ENCODE measurements at regions not wholly inside any gene's neighbourhood (a gene's known extent, or its start where the extent isn't known, plus 50 kb on each side); places are given as distances from the start of the nearest gene placed in this dataset.
A peak's percentile ranks its signal among the peaks of the same experiment; 100 is the strongest.
"Not testable (repeated sequence)": the region's sequence is repeated elsewhere in the genome, so short reads cannot be mapped to it uniquely, and the experiment has no call there.

GRCh38 chr3:177249203-177249602, 51.9 kb upstream of the TBL1XR1 start:
- DNase-seq: no peak

- no peak for DNase-seq
Observed at GRCh38 chr3:177250151-177250550, 52.9 kb upstream of the TBL1XR1 start.

GRCh38 chr3:177251755-177252154, 54.5 kb upstream of the TBL1XR1 start:
- no peak for DNase-seq

GRCh38 chr3:177257006-177257405, 59.7 kb upstream of the TBL1XR1 start:
- DNase-seq: no peak

- DNase-seq: no peak
Observed at GRCh38 chr3:177257625-177258024, 60.3 kb upstream of the TBL1XR1 start.

- no peak for DNase-seq
Observed at GRCh38 chr3:177262396-177262795, 65.1 kb upstream of the TBL1XR1 start.

- DNase-seq: no peak
Observed at GRCh38 chr3:177263615-177264368, 66.5 kb upstream of the TBL1XR1 start.

GRCh38 chr3:177271811-177272501, 74.7 kb upstream of the TBL1XR1 start:
- DNase-seq: not testable (repeated sequence)

- DNase-seq: no peak
Observed at GRCh38 chr3:177278016-177278415, 80.7 kb upstream of the TBL1XR1 start.

- peak; percentile 81 for DNase-seq
Observed at GRCh38 chr3:177279118-177279815, 82.0 kb upstream of the TBL1XR1 start.

GRCh38 chr3:177281292-177282118, 84.2 kb upstream of the TBL1XR1 start:
- no peak for DNase-seq

- peak; percentile 97 for DNase-seq
Observed at GRCh38 chr3:177282119-177282655, 84.9 kb upstream of the TBL1XR1 start.

- DNase-seq: no peak
Observed at GRCh38 chr3:177283983-177284382, 86.7 kb upstream of the TBL1XR1 start.

- no peak for DNase-seq
Observed at GRCh38 chr3:177284383-177284881, 87.2 kb upstream of the TBL1XR1 start.

GRCh38 chr3:177286034-177286433, 88.8 kb upstream of the TBL1XR1 start:
- DNase-seq: no peak

- DNase-seq: no peak
Observed at GRCh38 chr3:177287231-177287630, 89.9 kb upstream of the TBL1XR1 start.

GRCh38 chr3:177290633-177291032, 93.4 kb upstream of the TBL1XR1 start:
- DNase-seq: no peak

GRCh38 chr3:177294221-177294620, 96.9 kb upstream of the TBL1XR1 start:
- DNase-seq: no peak

- no peak for DNase-seq
Observed at GRCh38 chr3:177295116-177295515, 97.8 kb upstream of the TBL1XR1 start.

GRCh38 chr3:177299250-177299649, 102.0 kb upstream of the TBL1XR1 start:
- DNase-seq: no peak

GRCh38 chr3:177300039-177300833, 103.0 kb upstream of the TBL1XR1 start:
- no peak for DNase-seq

- DNase-seq: no peak
Observed at GRCh38 chr3:177300842-177301241, 103.6 kb upstream of the TBL1XR1 start.

Data from COR-L47 (cell line).